ENCODE measurements at regions not wholly inside any gene's neighbourhood (a gene's known extent, or its start where the extent isn't known, plus 50 kb on each side); places are given as distances from the start of the nearest gene placed in this dataset.

DNA sequence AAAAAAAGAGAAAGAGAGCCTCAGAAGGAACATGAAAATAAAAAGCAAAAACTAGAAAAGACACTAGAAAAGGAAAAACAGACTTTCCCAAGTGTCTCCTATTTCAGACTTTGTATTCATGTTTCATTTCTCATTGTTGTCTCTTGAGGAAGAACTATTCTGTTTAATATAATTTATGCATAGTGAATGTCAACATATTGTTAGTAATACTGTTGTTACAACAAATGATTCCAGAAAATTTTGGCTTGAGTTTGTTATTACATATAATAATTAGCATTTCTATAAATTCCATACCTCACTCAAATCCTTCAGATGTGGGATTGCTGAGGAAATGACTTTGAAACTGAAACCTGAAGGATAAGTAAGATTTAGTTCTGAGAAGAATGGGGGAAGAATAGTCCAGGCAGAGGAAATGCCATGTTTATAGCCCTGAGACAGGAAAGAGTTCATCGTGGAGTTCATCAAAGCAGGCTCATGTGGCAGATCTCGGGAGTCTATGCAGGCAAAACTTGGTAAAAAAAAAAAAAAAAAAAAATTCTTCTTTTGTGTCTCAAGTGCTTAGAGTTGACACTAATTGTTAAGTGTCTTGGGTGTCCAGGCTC lies 53.1 kb upstream of the EIF2S2 start:
- in situ Hi-C loops (cut with MboI) (no loop called here), intact Hi-C loops (cut with micrococcal nuclease; ENCODE audit: unreplicated experiment) (no loop called here)
- ChIA-PET SMC1A (ENCODE audit: uncharacterized antibody, unreplicated experiment) (no interaction called here), POLR2A (interaction anchor here (0.7 kb wide), 1 partner anchor 69 kb away, joined by 3 read pairs; no protein-coding TSS in a partner anchor), CTCF (no interaction called here), RAD21 (ENCODE audit: unreplicated experiment) (no interaction called here)
- Histone ChIP-seq H3K36me3 (ENCODE audit: control insufficient read depth in 2 of 2, insufficient read depth in 2 of 2, low read length in 1 of 2) (no peaks in the 10 kb centered on the region), H3K4me3 (no peak overlapping the region), H3K9ac (ENCODE audit: control insufficient read depth, insufficient read depth, low read length) (no peak overlapping the region), H3K27me3 (replicated peaks in 1 of 2; ENCODE audit: control insufficient read depth in 2 of 2, insufficient read depth in 2 of 2, low read length in 1 of 2) (no peaks in the 10 kb centered on the region), H3K27ac (ENCODE audit: control insufficient read depth, insufficient read depth) (no peak overlapping the region), H3K79me2 (ENCODE audit: control insufficient read depth, insufficient read depth, low read length) (no peaks in the 10 kb centered on the region), H4K20me1 (ENCODE audit: control insufficient read depth, insufficient read depth) (no peaks in the 10 kb centered on the region), H3K4me2 (ENCODE audit: control insufficient read depth, insufficient read depth) (no peak overlapping the region), H2AFZ (ENCODE audit: control insufficient read depth, low read depth, low read length) (no peak overlapping the region), H3K4me1 (ENCODE audit: control insufficient read depth, insufficient read depth, low read length) (no peaks in the 10 kb centered on the region), H3K9me3 (replicated peaks; ENCODE audit: control insufficient read depth, insufficient read depth, low read length) (no peaks in the 10 kb centered on the region)
- 25% methylated on average over 2 of the region's 2 CpGs for whole genome bisulfite sequencing (ENCODE audit: insufficient coverage, insufficient replicate concordance, low lambda C conversion rate, missing lambda C conversion rate)
- no peak for FAIRE-seq
- ATAC-seq = no peak
- no TSS peak for BruUV-seq (replicated peaks)
- DNase-seq (ENCODE audit: low read depth, low spot score) = no peak
- TF ChIP-seq CREM (IDR thresholded peaks at IDR 0.05; ENCODE audit: low read depth) (no peak), SREBF2 (IDR thresholded peaks at IDR 0.05; ENCODE audit: low read length) (no peak), CEBPB (IDR thresholded peaks at IDR 0.05; ENCODE audit: borderline replicate concordance in 1 of 2, low read depth in 2 of 2, low read length in 2 of 2) (no peak), POLR2AphosphoS2 (IDR thresholded peaks at IDR 0.05; ENCODE audit: low read depth, low read length) (no peak), BRCA1 (IDR thresholded peaks at IDR 0.05; ENCODE audit: low read depth, low read length) (no peak), IKZF2 (IDR thresholded peaks at IDR 0.05) (no peak), ZZZ3 (IDR thresholded peaks at IDR 0.05; ENCODE audit: control insufficient read depth, insufficient read length, low read depth) (no peak), YBX1 (IDR thresholded peaks at IDR 0.05) (no peak), STAT1 (conservative IDR thresholded peaks at IDR 0.05) (no peak)
- TF ChIP-seq, protein P1, sequence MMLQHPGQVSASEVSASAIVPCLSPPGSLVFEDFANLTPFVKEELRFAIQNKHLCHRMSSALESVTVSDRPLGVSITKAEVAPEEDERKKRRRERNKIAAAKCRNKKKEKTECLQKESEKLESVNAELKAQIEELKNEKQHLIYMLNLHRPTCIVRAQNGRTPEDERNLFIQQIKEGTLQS (IDR thresholded peaks at IDR 0.05; ENCODE audit: borderline replicate concordance, extremely low read depth, low read depth, low read length) = no peak
- TF ChIP-seq, protein P2, sequence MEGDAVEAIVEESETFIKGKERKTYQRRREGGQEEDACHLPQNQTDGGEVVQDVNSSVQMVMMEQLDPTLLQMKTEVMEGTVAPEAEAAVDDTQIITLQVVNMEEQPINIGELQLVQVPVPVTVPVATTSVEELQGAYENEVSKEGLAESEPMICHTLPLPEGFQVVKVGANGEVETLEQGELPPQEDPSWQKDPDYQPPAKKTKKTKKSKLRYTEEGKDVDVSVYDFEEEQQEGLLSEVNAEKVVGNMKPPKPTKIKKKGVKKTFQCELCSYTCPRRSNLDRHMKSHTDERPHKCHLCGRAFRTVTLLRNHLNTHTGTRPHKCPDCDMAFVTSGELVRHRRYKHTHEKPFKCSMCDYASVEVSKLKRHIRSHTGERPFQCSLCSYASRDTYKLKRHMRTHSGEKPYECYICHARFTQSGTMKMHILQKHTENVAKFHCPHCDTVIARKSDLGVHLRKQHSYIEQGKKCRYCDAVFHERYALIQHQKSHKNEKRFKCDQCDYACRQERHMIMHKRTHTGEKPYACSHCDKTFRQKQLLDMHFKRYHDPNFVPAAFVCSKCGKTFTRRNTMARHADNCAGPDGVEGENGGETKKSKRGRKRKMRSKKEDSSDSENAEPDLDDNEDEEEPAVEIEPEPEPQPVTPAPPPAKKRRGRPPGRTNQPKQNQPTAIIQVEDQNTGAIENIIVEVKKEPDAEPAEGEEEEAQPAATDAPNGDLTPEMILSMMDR (IDR thresholded peaks at IDR 0.05 in 2 of 3, conservative IDR thresholded peaks at IDR 0.05 in 1 of 3; ENCODE audit: control insufficient read depth in 2 of 3, extremely low read depth in 1 of 3, insufficient read depth in 1 of 3, low read depth in 3 of 3, low read length in 3 of 3) = no peak
- TF ChIP-seq, protein P3, sequence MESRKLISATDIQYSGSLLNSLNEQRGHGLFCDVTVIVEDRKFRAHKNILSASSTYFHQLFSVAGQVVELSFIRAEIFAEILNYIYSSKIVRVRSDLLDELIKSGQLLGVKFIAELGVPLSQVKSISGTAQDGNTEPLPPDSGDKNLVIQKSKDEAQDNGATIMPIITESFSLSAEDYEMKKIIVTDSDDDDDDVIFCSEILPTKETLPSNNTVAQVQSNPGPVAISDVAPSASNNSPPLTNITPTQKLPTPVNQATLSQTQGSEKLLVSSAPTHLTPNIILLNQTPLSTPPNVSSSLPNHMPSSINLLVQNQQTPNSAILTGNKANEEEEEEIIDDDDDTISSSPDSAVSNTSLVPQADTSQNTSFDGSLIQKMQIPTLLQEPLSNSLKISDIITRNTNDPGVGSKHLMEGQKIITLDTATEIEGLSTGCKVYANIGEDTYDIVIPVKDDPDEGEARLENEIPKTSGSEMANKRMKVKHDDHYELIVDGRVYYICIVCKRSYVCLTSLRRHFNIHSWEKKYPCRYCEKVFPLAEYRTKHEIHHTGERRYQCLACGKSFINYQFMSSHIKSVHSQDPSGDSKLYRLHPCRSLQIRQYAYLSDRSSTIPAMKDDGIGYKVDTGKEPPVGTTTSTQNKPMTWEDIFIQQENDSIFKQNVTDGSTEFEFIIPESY (IDR thresholded peaks at IDR 0.05) = no peak
